NB4 (cell line): ENCODE measurements at regions not wholly inside any gene's neighbourhood (a gene's known extent, or its start where the extent isn't known, plus 50 kb on each side); places are given as distances from the start of the nearest gene placed in this dataset.

ENCODE experiments used
- DNase-seq: peaks from one replicate; pipeline ENCODE4 v3.0.0; 2010; ENCODE audit warnings: low read depth
- H3K4me3 ChIP-seq: one replicate; pipeline ENCODE4 v1.5.1; 2011; ENCODE audit warnings: mild to moderate bottlenecking, low read depth, low read length, moderate library complexity
- CTCF ChIP-seq: IDR thresholded peaks from one replicate; pipeline ENCODE4 v1.5.1; 2012; ENCODE audit warnings: low read depth, low read length
- MAX ChIP-seq: IDR thresholded peaks from 2 replicates; pipeline ENCODE4 v1.6.1; 2011; ENCODE audit warnings: low read depth, low read length
- MYC ChIP-seq: IDR thresholded peaks from 2 replicates; pipeline ENCODE4 v1.6.1; 2011; ENCODE audit warnings: low read depth, low read length
- POLR2A ChIP-seq: IDR thresholded peaks from 2 replicates; pipeline ENCODE4 v1.6.1; 2011; ENCODE audit warnings: mild to moderate bottlenecking; ENCODE audit not compliant: insufficient read length; ENCODE audit errors: extremely low read depth

GRCh38 chr11:114784216-114784615 lies 105.9 kb downstream of the NXPE2 start:
- no peak for DNase-seq
- TF ChIP-seq MAX (no peak), POLR2A (no peak), MYC (no peak), CTCF (no peak)

GRCh38 chr11:114784891-114785290 lies 106.6 kb downstream of the NXPE2 start:
- no peak overlapping the region for H3K4me3 ChIP-seq
- TF ChIP-seq MAX = no peak
- no peak for TF ChIP-seq MYC
- no peak for TF ChIP-seq CTCF
- no peak for TF ChIP-seq POLR2A
- DNase-seq = no peak

More at GRCh38 chr11:114784216-114784615, 105.9 kb downstream of the NXPE2 start:
- H3K4me3 ChIP-seq = no peak overlapping the region

GRCh38 chr11:114785820-114786219 lies 107.5 kb downstream of the NXPE2 start:
- no peak overlapping the region for H3K4me3 ChIP-seq
- DNase-seq = no peak
- no peak for TF ChIP-seq MYC
- no peak for TF ChIP-seq POLR2A
- TF ChIP-seq MAX = no peak
- no peak for TF ChIP-seq CTCF

GRCh38 chr11:114787126-114787525 lies 108.8 kb downstream of the NXPE2 start:
- no peak for DNase-seq
- TF ChIP-seq MAX (no peak), MYC (no peak), POLR2A (no peak), CTCF (no peak)

GRCh38 chr11:114790910-114791309 lies 112.6 kb downstream of the NXPE2 start:
- H3K4me3 ChIP-seq = no peak overlapping the region
- TF ChIP-seq CTCF = no peak
- TF ChIP-seq POLR2A = no peak
- no peak for TF ChIP-seq MAX
- no peak for TF ChIP-seq MYC

More at GRCh38 chr11:114787126-114787525, 108.8 kb downstream of the NXPE2 start:
- no peak overlapping the region for H3K4me3 ChIP-seq

More at GRCh38 chr11:114790910-114791309, 112.6 kb downstream of the NXPE2 start:
- no peak for DNase-seq
